ENCODE measurements at regions not wholly inside any gene's neighbourhood (a gene's known extent, or its start where the extent isn't known, plus 50 kb on each side); places are given as distances from the start of the nearest gene placed in this dataset.
A peak's percentile ranks its signal among the peaks of the same experiment; 100 is the strongest.

DNA sequence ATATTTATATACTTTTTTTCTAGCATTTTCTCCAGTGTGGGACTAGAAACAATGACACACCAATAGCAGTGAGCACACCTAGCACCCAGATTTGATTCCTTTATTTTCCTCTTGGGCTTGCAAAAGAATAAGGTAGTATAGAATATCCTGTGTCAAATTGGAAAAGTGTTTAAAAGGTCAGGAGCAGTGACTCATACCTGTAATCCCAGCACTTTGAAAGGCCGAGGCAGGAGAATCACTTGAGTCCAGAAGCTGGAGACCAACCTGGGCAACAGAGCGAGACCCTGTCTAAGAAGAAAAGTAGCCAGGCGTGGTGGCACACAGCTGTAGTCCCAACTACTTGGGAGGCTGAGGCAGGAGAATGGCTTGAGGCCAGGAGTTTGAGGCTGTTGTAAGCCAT lies 53.8 kb upstream of the SGPP1 start:
- Histone ChIP-seq H3K27me3 (ENCODE audit: control insufficient read depth in 3 of 3, insufficient read depth in 3 of 3, low read length in 3 of 3) (no peaks in the 10 kb centered on the region), H3K4me1 (ENCODE audit: control insufficient read depth in 3 of 3, insufficient read depth in 3 of 3, low read length in 3 of 3) (no peaks in the 10 kb centered on the region), H3K4me3 (ENCODE audit: low read length in 3 of 3) (no peak overlapping the region), H3K9me3 (ENCODE audit: control insufficient read depth in 3 of 3, low read length in 3 of 3) (no peaks in the 10 kb centered on the region), H3K27ac (ENCODE audit: low read depth, low read length) (no peak overlapping the region), H3K9ac (ENCODE audit: low read depth in 1 of 3, low read length in 3 of 3) (no peak overlapping the region), H3K36me3 (ENCODE audit: control insufficient read depth in 3 of 3, insufficient read depth in 3 of 3, low read length in 3 of 3) (no peaks in the 10 kb centered on the region)

DNA sequence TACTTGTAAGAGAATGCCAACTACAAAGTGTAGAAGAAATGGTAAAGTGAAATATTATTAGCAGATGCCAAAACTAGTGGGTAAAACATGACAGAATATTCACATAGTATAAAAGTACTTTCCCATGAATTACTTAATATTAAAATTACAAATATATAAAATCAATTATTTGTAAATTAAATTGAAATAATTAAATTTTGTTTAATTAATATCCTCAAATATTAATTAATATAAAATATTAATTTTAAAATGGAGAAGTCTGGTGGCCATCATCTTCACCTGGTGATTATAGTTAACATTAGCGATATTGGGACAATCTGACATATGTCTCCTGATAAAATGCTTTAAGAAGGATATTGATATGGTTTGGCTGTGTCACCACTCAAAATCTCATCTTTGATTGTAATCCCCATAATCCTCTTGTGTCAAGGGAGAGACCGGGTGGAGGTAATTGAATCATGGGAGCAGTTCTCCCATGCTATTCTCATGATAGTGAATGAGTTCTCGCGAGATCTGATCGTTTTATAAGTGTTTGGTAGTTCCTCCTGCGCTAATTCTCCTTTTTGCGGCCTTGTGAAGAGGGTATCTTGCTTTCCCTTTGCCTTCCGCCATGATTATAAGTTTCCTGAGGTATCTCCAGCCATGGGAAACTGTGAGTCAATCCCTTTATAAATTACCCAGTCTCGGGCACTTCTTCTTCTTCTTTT lies 55.0 kb upstream of the SGPP1 start:
- no peak overlapping the region for H3K4me3 ChIP-seq (ENCODE audit: low read length in 3 of 3)
- no peak overlapping the region for H3K27ac ChIP-seq (ENCODE audit: low read depth, low read length)
- H3K4me1 ChIP-seq (ENCODE audit: control insufficient read depth in 3 of 3, insufficient read depth in 3 of 3, low read length in 3 of 3): peaks cover 0 to 2% (median 0%) of the 10 kb centered on the region in 3 donors
- no peaks in the 10 kb centered on the region for H3K9me3 ChIP-seq (ENCODE audit: control insufficient read depth in 3 of 3, low read length in 3 of 3)
- H3K36me3 ChIP-seq (ENCODE audit: control insufficient read depth in 3 of 3, insufficient read depth in 3 of 3, low read length in 3 of 3): no peaks in the 10 kb centered on the region
- H3K27me3 ChIP-seq (ENCODE audit: control insufficient read depth in 3 of 3, insufficient read depth in 3 of 3, low read length in 3 of 3): no peaks in the 10 kb centered on the region
- no peak overlapping the region for H3K9ac ChIP-seq (ENCODE audit: low read depth in 1 of 3, low read length in 3 of 3)

DNA sequence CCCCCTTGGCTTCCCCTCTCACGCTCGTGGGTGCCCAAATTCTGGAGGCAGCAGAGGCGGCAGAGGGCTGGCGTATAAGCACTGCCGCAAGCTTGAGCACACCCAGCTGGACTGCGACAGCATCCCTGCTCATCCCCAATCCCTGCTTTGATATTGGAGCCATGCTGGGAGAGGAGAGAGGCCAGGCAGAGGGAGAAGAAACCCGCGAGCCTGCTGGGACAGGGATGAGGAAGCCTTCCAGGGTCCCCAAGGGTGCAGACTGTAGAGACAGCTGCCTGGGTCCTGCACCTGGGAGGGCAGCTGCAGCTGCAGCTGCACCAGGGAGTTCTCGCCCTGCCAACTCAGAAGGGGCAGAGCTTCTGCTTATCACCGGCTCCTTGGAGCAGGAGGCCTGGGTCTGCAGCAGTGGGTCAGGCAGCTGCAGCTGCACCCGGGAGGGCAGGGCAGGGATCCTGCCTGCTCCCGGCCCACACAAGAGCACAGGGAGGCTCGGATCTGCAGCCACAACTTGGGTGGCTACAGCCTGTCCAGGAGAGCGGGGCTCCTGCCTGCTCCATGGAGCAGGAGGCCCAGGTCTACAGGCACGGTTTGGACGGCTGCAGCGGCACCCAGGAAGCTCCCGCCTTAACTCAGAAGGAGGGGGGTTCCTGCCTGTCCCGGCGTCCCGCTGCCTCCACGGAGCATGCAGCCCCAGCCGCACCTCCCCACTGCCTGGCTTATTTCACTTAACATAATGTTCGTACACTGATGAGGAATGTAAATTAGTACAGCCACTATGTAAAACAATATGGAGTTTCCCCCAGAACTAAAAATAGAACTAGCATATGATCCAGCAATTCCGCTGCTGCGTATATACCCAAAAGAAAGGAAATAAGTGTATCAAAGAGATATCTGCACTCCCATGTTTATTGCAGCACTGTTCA lies 60.4 kb upstream of the SGPP1 start:
- peak overlapping the region in 2 of 3 donors; percentile 33 to 43 for H3K9ac ChIP-seq (ENCODE audit: low read depth in 1 of 3, low read length in 3 of 3)
- H3K27me3 ChIP-seq (ENCODE audit: control insufficient read depth in 3 of 3, insufficient read depth in 3 of 3, low read length in 3 of 3): no peaks in the 10 kb centered on the region
- no peaks in the 10 kb centered on the region for H3K36me3 ChIP-seq (ENCODE audit: control insufficient read depth in 3 of 3, insufficient read depth in 3 of 3, low read length in 3 of 3)
- H3K4me1 ChIP-seq (ENCODE audit: control insufficient read depth in 3 of 3, insufficient read depth in 3 of 3, low read length in 3 of 3): peaks cover 2 to 9% (median 4%) of the 10 kb centered on the region in 3 donors
- H3K27ac ChIP-seq (ENCODE audit: low read depth, low read length): no peak overlapping the region
- H3K4me3 ChIP-seq (ENCODE audit: low read length in 3 of 3): peak overlapping the region; percentile 31 to 45 (median 38)
- H3K9me3 ChIP-seq (ENCODE audit: control insufficient read depth in 3 of 3, low read length in 3 of 3): no peaks in the 10 kb centered on the region

DNA sequence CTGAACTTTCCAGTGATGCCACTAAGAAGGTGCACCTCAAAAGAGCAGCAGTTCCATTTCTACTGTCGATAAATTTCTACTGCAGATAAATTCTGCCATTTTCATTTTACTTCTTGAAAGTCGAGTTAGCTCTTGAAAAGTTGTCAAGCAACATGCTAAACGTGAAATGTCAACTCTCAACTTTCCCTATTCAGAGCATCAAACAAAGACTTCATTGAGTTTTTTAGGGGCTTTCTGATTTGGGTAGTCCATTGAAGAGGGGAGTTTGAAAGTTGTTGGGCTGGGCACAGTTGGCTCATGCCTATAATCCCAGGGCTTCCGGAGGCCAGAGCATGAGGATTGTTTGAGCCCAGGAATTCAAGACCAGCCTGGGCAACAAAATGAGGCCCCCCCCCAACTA lies 59.4 kb upstream of the SYNE2 start:
- H3K4me1 ChIP-seq (ENCODE audit: control insufficient read depth in 3 of 3, insufficient read depth in 3 of 3, low read length in 3 of 3): peaks cover 0 to 1% (median under 1%) of the 10 kb centered on the region in 3 donors
- H3K9me3 ChIP-seq (ENCODE audit: control insufficient read depth in 3 of 3, low read length in 3 of 3): no peaks in the 10 kb centered on the region
- no peaks in the 10 kb centered on the region for H3K36me3 ChIP-seq (ENCODE audit: control insufficient read depth in 3 of 3, insufficient read depth in 3 of 3, low read length in 3 of 3)
- H3K9ac ChIP-seq (ENCODE audit: low read depth in 1 of 3, low read length in 3 of 3): no peak overlapping the region
- no peak overlapping the region for H3K27ac ChIP-seq (ENCODE audit: low read depth, low read length)
- no peak overlapping the region for H3K4me3 ChIP-seq (ENCODE audit: low read length in 3 of 3)
- H3K27me3 ChIP-seq (ENCODE audit: control insufficient read depth in 3 of 3, insufficient read depth in 3 of 3, low read length in 3 of 3): no peaks in the 10 kb centered on the region

DNA sequence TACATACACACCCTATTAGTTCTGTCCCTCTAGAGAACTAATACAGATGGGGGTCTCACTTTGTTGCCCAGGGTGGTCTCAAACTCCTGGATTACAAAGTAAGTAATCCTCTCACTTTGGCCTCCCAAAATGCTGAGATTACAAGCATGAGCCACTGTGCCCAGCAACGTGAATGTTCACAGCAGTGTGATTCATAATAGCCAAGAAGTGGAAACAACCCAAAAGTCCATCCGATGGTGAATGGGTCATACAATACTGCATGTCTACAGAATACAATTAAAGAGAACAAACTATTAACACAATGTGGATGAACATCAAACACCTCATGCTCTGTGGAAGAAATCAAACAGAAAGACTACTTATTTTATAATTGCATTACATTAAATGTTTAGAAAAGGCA lies 57.3 kb upstream of the SYNE2 start:
- H3K9ac ChIP-seq (ENCODE audit: low read depth in 1 of 3, low read length in 3 of 3): no peak overlapping the region
- H3K4me1 ChIP-seq (ENCODE audit: control insufficient read depth in 3 of 3, insufficient read depth in 3 of 3, low read length in 3 of 3): no peaks in the 10 kb centered on the region
- no peak overlapping the region for H3K27ac ChIP-seq (ENCODE audit: low read depth, low read length)
- no peak overlapping the region for H3K4me3 ChIP-seq (ENCODE audit: low read length in 3 of 3)
- H3K9me3 ChIP-seq (ENCODE audit: control insufficient read depth in 3 of 3, low read length in 3 of 3): no peaks in the 10 kb centered on the region
- no peaks in the 10 kb centered on the region for H3K36me3 ChIP-seq (ENCODE audit: control insufficient read depth in 3 of 3, insufficient read depth in 3 of 3, low read length in 3 of 3)
- no peaks in the 10 kb centered on the region for H3K27me3 ChIP-seq (ENCODE audit: control insufficient read depth in 3 of 3, insufficient read depth in 3 of 3, low read length in 3 of 3)

DNA sequence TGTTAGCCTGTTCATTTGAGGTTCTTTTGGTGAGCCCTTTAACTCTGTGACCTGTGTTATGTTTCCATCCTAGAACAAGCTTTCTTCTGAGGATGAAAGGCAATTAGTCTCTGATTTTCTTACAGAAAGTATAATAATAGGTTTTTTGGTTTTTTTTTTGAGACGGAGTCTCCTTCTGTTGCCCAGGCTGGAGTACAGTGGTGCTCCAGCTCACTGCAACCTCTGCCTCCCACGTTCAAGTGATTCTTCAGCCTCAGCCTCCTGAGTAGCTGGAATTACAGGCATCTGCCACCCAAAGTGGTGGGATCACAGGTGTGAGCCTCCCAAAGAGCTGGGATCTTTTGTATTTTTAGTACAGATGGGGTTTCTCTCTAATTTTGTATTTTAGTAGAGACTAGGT lies 52.7 kb upstream of the SYNE2 start:
- Histone ChIP-seq H3K36me3 (ENCODE audit: control insufficient read depth in 3 of 3, insufficient read depth in 3 of 3, low read length in 3 of 3) (no peaks in the 10 kb centered on the region), H3K4me3 (ENCODE audit: low read length in 3 of 3) (peak overlapping the region in 2 of 3 donors; percentile 5 to 15), H3K9ac (ENCODE audit: low read depth in 1 of 3, low read length in 3 of 3) (no peak overlapping the region), H3K4me1 (ENCODE audit: control insufficient read depth in 3 of 3, insufficient read depth in 3 of 3, low read length in 3 of 3) (no peaks in the 10 kb centered on the region), H3K27me3 (ENCODE audit: control insufficient read depth in 3 of 3, insufficient read depth in 3 of 3, low read length in 3 of 3) (no peaks in the 10 kb centered on the region), H3K27ac (ENCODE audit: low read depth, low read length) (no peak overlapping the region), H3K9me3 (ENCODE audit: control insufficient read depth in 3 of 3, low read length in 3 of 3) (no peaks in the 10 kb centered on the region)

DNA sequence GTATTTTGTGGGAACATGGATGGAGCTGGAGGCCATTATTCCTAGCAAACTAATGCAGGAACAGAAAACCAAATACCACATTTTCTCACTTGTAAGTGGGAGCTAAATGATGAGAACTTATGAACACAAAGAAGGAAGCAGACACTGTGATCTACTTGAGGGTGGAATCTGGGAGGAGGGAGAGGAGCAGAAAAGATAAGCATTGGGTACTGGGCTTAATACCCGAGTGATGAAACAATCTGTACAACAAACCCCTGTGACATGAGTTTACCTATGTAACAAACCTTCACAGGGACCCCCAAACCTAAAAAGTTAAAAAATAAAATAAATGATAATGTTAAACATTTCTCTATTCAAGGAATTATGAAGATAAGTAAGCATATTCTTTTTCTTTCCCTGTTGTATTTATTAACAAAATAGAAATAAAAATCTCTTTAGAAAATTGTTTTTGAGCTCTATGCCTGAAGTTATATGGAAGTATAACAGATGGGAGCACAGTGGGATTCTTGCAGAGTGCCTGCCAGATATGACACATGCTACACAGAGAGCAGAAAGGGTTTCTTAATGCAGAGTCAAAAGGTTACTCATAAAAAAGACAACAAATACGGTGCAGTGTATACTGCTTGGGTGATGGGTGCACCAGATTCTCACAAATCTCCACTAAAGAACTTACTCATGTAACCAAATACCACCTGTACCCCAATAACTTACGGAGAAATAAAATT lies 52.0 kb upstream of the SYNE2 start:
- no peak overlapping the region for H3K27ac ChIP-seq (ENCODE audit: low read depth, low read length)
- H3K4me3 ChIP-seq (ENCODE audit: low read length in 3 of 3): no peak overlapping the region
- no peak overlapping the region for H3K9ac ChIP-seq (ENCODE audit: low read depth in 1 of 3, low read length in 3 of 3)
- no peaks in the 10 kb centered on the region for H3K36me3 ChIP-seq (ENCODE audit: control insufficient read depth in 3 of 3, insufficient read depth in 3 of 3, low read length in 3 of 3)
- H3K4me1 ChIP-seq (ENCODE audit: control insufficient read depth in 3 of 3, insufficient read depth in 3 of 3, low read length in 3 of 3): no peaks in the 10 kb centered on the region
- no peaks in the 10 kb centered on the region for H3K9me3 ChIP-seq (ENCODE audit: control insufficient read depth in 3 of 3, low read length in 3 of 3)
- no peaks in the 10 kb centered on the region for H3K27me3 ChIP-seq (ENCODE audit: control insufficient read depth in 3 of 3, insufficient read depth in 3 of 3, low read length in 3 of 3)

All from skeletal muscle tissue (tissue), 3 donors.